CD4-positive, alpha-beta memory T cell (primary cell): ENCODE measurements at regions not wholly inside any gene's neighbourhood (a gene's known extent, or its start where the extent isn't known, plus 50 kb on each side); places are given as distances from the start of the nearest gene placed in this dataset.

Experiments
- CTCF ChIA-PET: fragments of 350-600 bp; sonication (Branson Sonifier 250); formaldehyde crosslinking; loops from one replicate; lab custom pipeline; 2021; ENCODE audit warnings: inconsistent platforms; ENCODE audit not compliant: partially characterized antibody; lab: Charles Lee
- POLR2A ChIA-PET: fragments of 350-600 bp; sonication (Branson Sonifier 250); formaldehyde crosslinking; loops from one replicate; lab custom pipeline; 2021; ENCODE audit not compliant: partially characterized antibody; lab: Charles Lee
- DNase-seq, 5 donors: peaks; one replicate each; pipeline versions ENCODE4 v3.0.0 to v3.0.0-alpha.2; 2020 to 2022; ENCODE audit warnings: mixed read lengths in 1 of 5
- H3K27ac ChIP-seq: one replicate; pipeline ENCODE4 v1.7.0; 2013; ENCODE audit warnings: low read depth, low read length
- H3K27me3 ChIP-seq: 2 replicates; pipeline ENCODE4 v1.7.0; 2013; ENCODE audit warnings: mild to moderate bottlenecking, low read length, moderate library complexity; ENCODE audit not compliant: insufficient read depth
- H3K36me3 ChIP-seq: 2 replicates; pipeline ENCODE4 v1.7.0; 2013; ENCODE audit warnings: mild to moderate bottlenecking, low read length, moderate library complexity; ENCODE audit not compliant: insufficient read depth
- H3K4me1 ChIP-seq: 2 replicates; pipeline ENCODE4 v1.7.0; 2013; ENCODE audit warnings: mild to moderate bottlenecking, low read length, moderate library complexity; ENCODE audit not compliant: insufficient read depth
- H3K4me3 ChIP-seq, 2 donors: one replicate each; pipeline ENCODE4 v1.7.0; 2013; ENCODE audit warnings: low read length in 2 of 2, mild to moderate bottlenecking in 1 of 2
- H3K9me3 ChIP-seq, 2 donors: one replicate each; pipeline ENCODE4 v1.7.0; 2013; ENCODE audit warnings: low read length in 2 of 2, control low read depth in 1 of 2; ENCODE audit not compliant: control insufficient read depth in 1 of 2
- H3K27ac Mint-ChIP-seq, 7 donors: one replicate each; pipeline ENCODE4 v1.8.0; 2020 to 2021; ENCODE audit warnings: mixed read lengths in 7 of 7, mild to moderate bottlenecking in 6 of 7, inconsistent platforms in 3 of 7, moderate library complexity in 3 of 7
- H3K27me3 Mint-ChIP-seq, 2 donors: one replicate each; pipeline ENCODE4 v1.8.0; 2020 to 2021; ENCODE audit warnings: mixed read lengths in 2 of 2
- H3K36me3 Mint-ChIP-seq, 2 donors: one replicate each; pipeline ENCODE4 v1.8.0; 2020 to 2021; ENCODE audit warnings: mixed read lengths in 2 of 2, inconsistent platforms in 1 of 2, mild to moderate bottlenecking in 1 of 2
- H3K4me1 Mint-ChIP-seq, 4 donors: one replicate each; pipeline ENCODE4 v1.8.0; 2020 to 2021; ENCODE audit warnings: mixed read lengths in 4 of 4, mild to moderate bottlenecking in 1 of 4
- H3K4me3 Mint-ChIP-seq, 8 donors: one replicate each; pipeline ENCODE4 v1.8.0; 2020 to 2021; ENCODE audit warnings: mixed read lengths in 8 of 8, mild to moderate bottlenecking in 7 of 8, moderate library complexity in 6 of 8, inconsistent platforms in 3 of 8
- H3K9me3 Mint-ChIP-seq, 8 donors: one replicate each; pipeline ENCODE4 v1.8.0; 2020 to 2021; ENCODE audit warnings: mixed read lengths in 8 of 8, mild to moderate bottlenecking in 5 of 8, inconsistent platforms in 3 of 8, moderate library complexity in 1 of 8
- intact Hi-C: fragments of 100-400 bp; cut with micrococcal nuclease; formaldehyde crosslinking; loops from one replicate; pipeline ENCODE4 v1.15.1; 2023

DNA sequence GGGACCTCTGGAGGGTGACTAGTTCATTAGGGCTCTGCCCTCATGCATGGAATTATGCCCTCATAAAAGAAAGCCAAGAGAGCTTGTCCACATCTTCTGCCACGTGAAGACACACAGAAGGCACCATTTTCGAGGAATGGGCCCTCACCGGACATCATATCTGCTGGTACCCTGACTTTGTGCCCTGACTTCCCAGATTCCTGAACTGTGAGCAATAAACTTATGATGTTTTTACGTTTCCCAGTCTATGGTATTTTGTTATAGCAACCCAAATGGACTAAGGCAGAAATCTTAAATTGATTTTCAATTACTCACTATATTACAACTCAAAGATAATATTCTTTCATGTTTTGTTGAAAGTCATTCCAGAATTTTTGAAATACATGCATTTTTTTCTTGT, 163.8 kb upstream of the PAPPA start:
- Histone ChIP-seq H3K27me3 (no peaks in the 10 kb centered on the region), H3K4me1 (no peaks in the 10 kb centered on the region), H3K27ac (no peak overlapping the region), H3K36me3 (no peaks in the 10 kb centered on the region), H3K4me3 (no peak overlapping the region), H3K9me3 (no peaks in the 10 kb centered on the region)
- H3K4me3 Mint-ChIP-seq: no peak overlapping the region
- no peaks in the 10 kb centered on the region for H3K4me1 Mint-ChIP-seq
- POLR2A ChIA-PET: no interaction called here
- intact Hi-C loops: no loop called here
- no peak overlapping the region for H3K27ac Mint-ChIP-seq
- DNase-seq: no peak
- CTCF ChIA-PET: no interaction called here
- H3K36me3 Mint-ChIP-seq: no peaks in the 10 kb centered on the region
- H3K27me3 Mint-ChIP-seq: no peaks in the 10 kb centered on the region
- peaks cover 0 to 2% (median 0%) of the 10 kb centered on the region in 8 donors for H3K9me3 Mint-ChIP-seq

DNA sequence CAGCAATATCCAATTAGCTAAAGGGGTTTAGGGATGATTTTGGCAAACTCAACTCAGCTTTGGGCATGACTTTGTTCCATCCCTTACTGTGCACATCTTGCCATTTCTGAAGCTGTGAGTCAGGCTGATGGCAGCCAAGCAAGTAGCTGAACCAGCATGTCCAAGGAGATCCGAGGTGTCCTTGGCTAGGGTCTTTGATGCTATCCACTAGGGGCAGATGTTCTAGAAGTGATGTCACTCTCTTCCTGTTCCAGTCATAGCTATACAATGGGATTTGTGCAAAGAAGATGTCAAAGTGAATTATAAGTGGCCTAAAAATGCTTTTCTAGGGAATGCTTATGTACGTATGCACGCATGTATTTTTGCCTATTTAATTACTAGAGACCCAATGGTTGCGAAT, 160.8 kb upstream of the PAPPA start:
- no peaks in the 10 kb centered on the region for H3K36me3 Mint-ChIP-seq
- H3K27ac ChIP-seq: no peak overlapping the region
- no peaks in the 10 kb centered on the region for H3K36me3 ChIP-seq
- no peaks in the 10 kb centered on the region for H3K4me1 ChIP-seq
- no peak for DNase-seq
- H3K4me1 Mint-ChIP-seq: no peaks in the 10 kb centered on the region
- intact Hi-C loops: no loop called here
- no peaks in the 10 kb centered on the region for H3K9me3 ChIP-seq
- H3K9me3 Mint-ChIP-seq: peaks cover 0 to 2% (median 0%) of the 10 kb centered on the region in 8 donors
- no peak overlapping the region for H3K27ac Mint-ChIP-seq
- CTCF ChIA-PET: no interaction called here
- POLR2A ChIA-PET: no interaction called here
- no peaks in the 10 kb centered on the region for H3K27me3 Mint-ChIP-seq
- H3K27me3 ChIP-seq: no peaks in the 10 kb centered on the region
- H3K4me3 Mint-ChIP-seq: no peak overlapping the region
- H3K4me3 ChIP-seq: no peak overlapping the region

DNA sequence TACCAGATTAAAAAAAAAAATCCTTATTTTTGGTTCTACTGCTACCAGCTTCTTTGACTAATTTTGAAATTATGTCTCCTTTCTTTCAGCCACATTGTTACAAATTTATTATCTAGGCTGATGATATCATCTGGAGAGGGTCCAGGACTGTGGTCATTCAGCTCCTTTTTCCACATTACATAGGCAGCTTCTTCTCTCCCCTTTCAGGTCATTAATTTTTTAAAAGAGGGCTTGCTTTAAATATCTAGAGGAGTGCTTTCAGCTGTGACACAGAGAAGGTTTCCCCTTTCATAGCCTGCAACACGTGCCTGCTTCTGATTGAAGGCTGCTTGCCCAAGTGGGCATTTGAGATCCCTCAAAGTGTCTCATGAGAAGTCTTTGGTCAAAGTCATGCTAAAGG, 155.7 kb upstream of the PAPPA start:
- no peak overlapping the region for H3K4me3 Mint-ChIP-seq
- Histone ChIP-seq H3K27ac (no peak overlapping the region), H3K4me3 (no peak overlapping the region), H3K36me3 (no peaks in the 10 kb centered on the region), H3K4me1 (no peaks in the 10 kb centered on the region), H3K27me3 (no peaks in the 10 kb centered on the region), H3K9me3 (no peaks in the 10 kb centered on the region)
- CTCF ChIA-PET: no interaction called here
- no peaks in the 10 kb centered on the region for H3K36me3 Mint-ChIP-seq
- intact Hi-C loops: no loop called here
- H3K4me1 Mint-ChIP-seq: no peaks in the 10 kb centered on the region
- POLR2A ChIA-PET: no interaction called here
- no peak overlapping the region for H3K27ac Mint-ChIP-seq
- no peak for DNase-seq
- peaks cover 0 to 2% (median 0%) of the 10 kb centered on the region in 8 donors for H3K9me3 Mint-ChIP-seq
- H3K27me3 Mint-ChIP-seq: no peaks in the 10 kb centered on the region

DNA sequence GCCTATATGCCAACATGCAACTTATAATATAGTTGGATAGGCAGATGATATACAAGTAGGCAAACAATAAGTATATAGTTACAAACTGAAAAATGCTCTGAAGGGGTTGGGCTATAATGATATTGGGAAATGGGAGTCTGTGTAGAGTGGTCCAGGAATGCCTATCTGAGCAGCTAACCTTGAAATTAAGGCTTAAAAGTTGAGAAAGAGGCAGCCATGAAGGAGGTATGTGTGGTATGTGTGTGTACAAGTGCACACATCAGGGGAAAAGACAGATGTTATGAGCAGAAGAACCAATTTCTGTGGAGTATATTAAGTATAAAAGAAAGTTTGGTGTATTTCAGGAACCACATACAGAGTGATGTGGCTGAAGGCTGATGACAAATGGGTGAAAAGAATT, 154.9 kb upstream of the PAPPA start:
- no peak for DNase-seq
- no peak overlapping the region for H3K4me3 Mint-ChIP-seq
- Histone ChIP-seq H3K4me3 (no peak overlapping the region), H3K9me3 (no peaks in the 10 kb centered on the region), H3K4me1 (no peaks in the 10 kb centered on the region), H3K27ac (no peak overlapping the region), H3K27me3 (no peaks in the 10 kb centered on the region), H3K36me3 (no peaks in the 10 kb centered on the region)
- H3K27me3 Mint-ChIP-seq: no peaks in the 10 kb centered on the region
- no peaks in the 10 kb centered on the region for H3K4me1 Mint-ChIP-seq
- intact Hi-C loops: no loop called here
- no peak overlapping the region for H3K27ac Mint-ChIP-seq
- POLR2A ChIA-PET: no interaction called here
- no peaks in the 10 kb centered on the region for H3K36me3 Mint-ChIP-seq
- peaks cover 0 to 2% (median 0%) of the 10 kb centered on the region in 8 donors for H3K9me3 Mint-ChIP-seq
- CTCF ChIA-PET: no interaction called here

DNA sequence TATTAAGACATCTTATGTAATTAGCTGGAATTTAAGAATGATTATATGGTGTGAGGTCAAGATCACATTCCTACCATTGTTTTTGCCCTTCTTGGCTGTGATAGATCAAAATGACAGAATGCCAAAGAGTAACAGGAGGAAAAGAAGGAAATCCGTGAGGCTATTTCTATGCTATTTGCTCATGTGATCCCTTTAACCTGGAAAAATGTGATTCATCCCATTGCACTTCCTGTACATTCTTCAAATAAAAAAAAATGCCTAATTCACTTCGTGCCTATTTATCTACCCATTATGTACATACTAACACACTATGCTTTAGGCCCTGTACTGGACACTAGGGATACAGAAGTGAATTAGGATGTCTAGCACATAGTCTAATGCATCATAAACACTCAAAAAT, 154.1 kb upstream of the PAPPA start:
- ChIA-PET CTCF (no interaction called here), POLR2A (no interaction called here)
- H3K36me3 ChIP-seq: no peaks in the 10 kb centered on the region
- H3K9me3 Mint-ChIP-seq: peaks cover 0 to 2% (median 0%) of the 10 kb centered on the region in 8 donors
- no peaks in the 10 kb centered on the region for H3K36me3 Mint-ChIP-seq
- no peaks in the 10 kb centered on the region for H3K9me3 ChIP-seq
- no peak for DNase-seq
- intact Hi-C loops: no loop called here
- H3K4me1 ChIP-seq: no peaks in the 10 kb centered on the region
- H3K27me3 ChIP-seq: no peaks in the 10 kb centered on the region
- no peaks in the 10 kb centered on the region for H3K4me1 Mint-ChIP-seq
- no peak overlapping the region for H3K4me3 Mint-ChIP-seq
- no peak overlapping the region for H3K27ac Mint-ChIP-seq
- no peak overlapping the region for H3K27ac ChIP-seq
- no peaks in the 10 kb centered on the region for H3K27me3 Mint-ChIP-seq
- H3K4me3 ChIP-seq: no peak overlapping the region

DNA sequence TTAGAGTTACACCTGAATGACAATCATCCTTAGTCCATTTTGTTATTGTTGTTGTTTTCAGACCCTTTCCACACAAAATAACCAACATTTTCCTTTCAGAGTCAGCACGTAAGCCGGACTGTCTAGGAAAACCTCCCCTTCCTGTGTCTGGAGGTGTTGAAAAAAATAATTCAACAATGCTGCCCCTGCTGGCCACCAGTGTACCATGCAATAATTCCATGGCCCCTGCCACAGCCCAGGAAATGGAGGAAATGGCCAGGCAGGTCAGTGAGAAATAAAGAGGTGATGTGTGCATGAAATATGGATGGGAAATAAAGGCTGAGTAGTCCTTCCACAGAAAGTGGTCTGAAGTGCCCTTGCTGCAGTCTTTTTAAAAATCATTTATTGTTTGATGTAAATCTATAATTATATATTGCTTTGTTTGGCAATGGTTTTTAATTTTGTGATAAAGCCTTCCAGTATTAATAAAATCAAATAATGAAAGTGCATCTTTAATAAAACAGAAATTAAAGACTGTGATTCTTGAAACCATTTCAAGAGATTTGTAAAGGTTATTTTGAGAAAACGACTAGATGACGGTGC, 152.8 kb upstream of the PAPPA start:
- Histone ChIP-seq H3K27me3 (no peaks in the 10 kb centered on the region), H3K4me1 (no peaks in the 10 kb centered on the region), H3K36me3 (no peaks in the 10 kb centered on the region), H3K9me3 (no peaks in the 10 kb centered on the region), H3K4me3 (no peak overlapping the region), H3K27ac (no peak overlapping the region)
- no peaks in the 10 kb centered on the region for H3K4me1 Mint-ChIP-seq
- H3K27me3 Mint-ChIP-seq: no peaks in the 10 kb centered on the region
- no peak overlapping the region for H3K27ac Mint-ChIP-seq
- H3K36me3 Mint-ChIP-seq: no peaks in the 10 kb centered on the region
- no peak for DNase-seq
- peaks cover 0 to 2% (median 0%) of the 10 kb centered on the region in 8 donors for H3K9me3 Mint-ChIP-seq
- intact Hi-C loops: no loop called here
- POLR2A ChIA-PET: no interaction called here
- no peak overlapping the region for H3K4me3 Mint-ChIP-seq
- CTCF ChIA-PET: no interaction called here

DNA sequence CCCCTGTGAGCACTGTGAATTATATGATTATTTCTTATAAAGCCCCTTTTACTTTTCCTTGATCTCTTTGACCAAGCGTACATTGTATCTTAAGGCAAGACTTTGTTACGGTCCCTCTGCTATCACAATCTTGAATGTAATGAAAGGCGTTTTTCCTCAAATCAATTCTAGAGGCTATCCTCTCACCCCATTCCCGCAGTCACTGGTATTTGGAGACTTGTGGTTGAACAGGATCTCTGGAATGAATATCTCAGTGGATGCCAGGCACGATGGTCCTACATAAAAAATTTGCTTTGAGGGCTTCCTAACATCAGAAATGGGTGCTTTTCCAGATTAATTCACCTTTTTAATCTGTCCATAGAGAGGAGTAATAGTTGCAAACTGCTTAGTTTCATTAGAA, 151.4 kb upstream of the PAPPA start:
- Histone ChIP-seq H3K4me1 (no peaks in the 10 kb centered on the region), H3K36me3 (no peaks in the 10 kb centered on the region), H3K9me3 (no peaks in the 10 kb centered on the region), H3K27me3 (no peaks in the 10 kb centered on the region), H3K4me3 (no peak overlapping the region), H3K27ac (no peak overlapping the region)
- intact Hi-C loops: no loop called here
- Mint-ChIP-seq H3K27me3 (no peaks in the 10 kb centered on the region), H3K36me3 (no peaks in the 10 kb centered on the region), H3K27ac (no peak overlapping the region), H3K4me3 (no peak overlapping the region), H3K9me3 (no peaks in the 10 kb centered on the region), H3K4me1 (no peaks in the 10 kb centered on the region)
- POLR2A ChIA-PET: no interaction called here
- CTCF ChIA-PET: no interaction called here
- DNase-seq: no peak

DNA sequence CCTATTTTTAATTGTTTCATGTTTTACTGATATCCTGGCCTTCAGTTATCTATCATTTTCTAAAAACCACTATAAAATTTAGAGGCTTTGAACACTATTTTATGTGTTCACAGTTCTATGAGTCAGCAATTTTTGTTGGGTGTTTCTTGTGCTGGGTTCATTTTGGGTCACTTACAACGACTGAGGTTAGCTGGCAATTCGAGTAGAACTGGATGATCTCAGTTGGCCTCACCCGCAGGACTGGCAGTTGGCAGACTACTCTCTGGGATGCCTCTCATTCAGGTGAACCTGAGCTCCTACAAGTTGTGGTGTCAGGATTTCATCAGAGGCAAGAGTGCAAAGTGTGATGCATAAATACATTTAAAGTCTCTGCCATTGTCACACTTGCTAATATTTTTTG, 151.0 kb upstream of the PAPPA start:
- intact Hi-C loops: no loop called here
- no peaks in the 10 kb centered on the region for H3K4me1 ChIP-seq
- H3K36me3 ChIP-seq: no peaks in the 10 kb centered on the region
- POLR2A ChIA-PET: no interaction called here
- no peak overlapping the region for H3K4me3 ChIP-seq
- no peaks in the 10 kb centered on the region for H3K27me3 Mint-ChIP-seq
- H3K27ac ChIP-seq: no peak overlapping the region
- no peak overlapping the region for H3K27ac Mint-ChIP-seq
- H3K9me3 Mint-ChIP-seq: no peaks in the 10 kb centered on the region
- no peaks in the 10 kb centered on the region for H3K4me1 Mint-ChIP-seq
- no peaks in the 10 kb centered on the region for H3K36me3 Mint-ChIP-seq
- H3K4me3 Mint-ChIP-seq: no peak overlapping the region
- DNase-seq: no peak
- H3K27me3 ChIP-seq: no peaks in the 10 kb centered on the region
- CTCF ChIA-PET: no interaction called here
- no peaks in the 10 kb centered on the region for H3K9me3 ChIP-seq
